HEK293 (cell line): ENCODE measurements at regions not wholly inside any gene's neighbourhood (a gene's known extent, or its start where the extent isn't known, plus 50 kb on each side); places are given as distances from the start of the nearest gene placed in this dataset.

Source experiments
- KLF10 ChIP-seq: fragments of 450-650 bp; IDR thresholded peaks from 2 replicates; pipeline ENCODE4 v1.5.1; 2018; ENCODE audit warnings: missing biosample characterization, mild to moderate bottlenecking, missing genetic modification characterization
- ZBTB20 ChIP-seq: fragments of 450-650 bp; formaldehyde crosslinking; IDR thresholded peaks from 2 replicates; pipeline ENCODE4 v1.5.1; 2016; ENCODE audit warnings: missing biosample characterization, missing genetic modification characterization
- ZFP3 ChIP-seq: fragments of 450-650 bp; formaldehyde crosslinking; IDR thresholded peaks from 2 replicates; pipeline ENCODE4 v1.5.1; 2016; ENCODE audit warnings: low read depth, missing biosample characterization, missing genetic modification characterization
- ZNF184 ChIP-seq: fragments of 450-650 bp; IDR thresholded peaks from 2 replicates; pipeline ENCODE4 v1.5.1; 2018; ENCODE audit warnings: missing biosample characterization, mild to moderate bottlenecking, missing genetic modification characterization
- ZNF324 ChIP-seq: fragments of 450-650 bp; formaldehyde crosslinking; IDR thresholded peaks from 2 replicates; pipeline ENCODE4 v1.5.1; 2016; ENCODE audit warnings: missing biosample characterization, missing genetic modification characterization
- ZNF561 ChIP-seq: fragments of 450-650 bp; IDR thresholded peaks from 2 replicates; pipeline ENCODE4 v1.5.1; 2018; ENCODE audit warnings: missing biosample characterization, missing genetic modification characterization, borderline replicate concordance
- ZNF610 ChIP-seq: fragments of 450-650 bp; formaldehyde crosslinking; IDR thresholded peaks from 2 replicates; pipeline ENCODE4 v1.5.1; 2016; ENCODE audit warnings: missing biosample characterization, missing genetic modification characterization, borderline replicate concordance
- ZNF629 ChIP-seq: fragments of 450-650 bp; formaldehyde crosslinking; IDR thresholded peaks from 2 replicates; pipeline ENCODE4 v1.5.1; 2017; ENCODE audit warnings: missing biosample characterization, missing genetic modification characterization
- ZNF664 ChIP-seq: fragments of 450-650 bp; formaldehyde crosslinking; IDR thresholded peaks from 2 replicates; pipeline ENCODE4 v1.5.1; 2016; ENCODE audit warnings: missing biosample characterization, missing genetic modification characterization
- ZNF701 ChIP-seq: fragments of 450-650 bp; formaldehyde crosslinking; IDR thresholded peaks from 2 replicates; pipeline ENCODE4 v1.5.1; 2016; ENCODE audit warnings: missing biosample characterization, missing genetic modification characterization
- ZNF785 ChIP-seq: fragments of 450-650 bp; formaldehyde crosslinking; IDR thresholded peaks from 2 replicates; pipeline ENCODE4 v1.5.1; 2016; ENCODE audit warnings: missing biosample characterization, missing genetic modification characterization
- ZNF792 ChIP-seq: fragments of 450-650 bp; formaldehyde crosslinking; IDR thresholded peaks from 2 replicates; pipeline ENCODE4 v1.5.1; 2016; ENCODE audit warnings: missing biosample characterization, missing genetic modification characterization
- TF ChIP-seq, protein P1 (sequence below): fragments of 450-650 bp; formaldehyde crosslinking; IDR thresholded peaks from 2 replicates; pipeline ENCODE4 v1.5.1; 2016; ENCODE audit warnings: missing biosample characterization, missing genetic modification characterization
- TF ChIP-seq, protein P2 (sequence below): fragments of 450-650 bp; formaldehyde crosslinking; IDR thresholded peaks from 2 replicates; pipeline ENCODE4 v1.5.1; 2017; ENCODE audit warnings: missing biosample characterization, missing genetic modification characterization
- TF ChIP-seq, protein P3 (sequence below): fragments of 450-650 bp; formaldehyde crosslinking; IDR thresholded peaks from 2 replicates; pipeline ENCODE4 v1.5.1; 2016; ENCODE audit warnings: missing biosample characterization, missing genetic modification characterization
- TF ChIP-seq, protein P4 (sequence below): fragments of 450-650 bp; formaldehyde crosslinking; IDR thresholded peaks from 2 replicates; pipeline ENCODE4 v1.5.1; 2016; ENCODE audit warnings: missing biosample characterization, missing genetic modification characterization
- TF ChIP-seq, protein P5 (sequence below): fragments of 450-650 bp; IDR thresholded peaks from 2 replicates; pipeline ENCODE4 v1.5.1; 2018; ENCODE audit warnings: missing biosample characterization, missing genetic modification characterization
- TF ChIP-seq, protein P6 (sequence below): fragments of 450-650 bp; formaldehyde crosslinking; IDR thresholded peaks from 2 replicates; pipeline ENCODE4; 2016; ENCODE audit warnings: missing biosample characterization, missing genetic modification characterization
- TF ChIP-seq, protein P7 (sequence below): fragments of 450-650 bp; formaldehyde crosslinking; IDR thresholded peaks from 2 replicates; pipeline ENCODE4 v1.5.1; 2016; ENCODE audit warnings: missing biosample characterization, missing genetic modification characterization

DNA sequence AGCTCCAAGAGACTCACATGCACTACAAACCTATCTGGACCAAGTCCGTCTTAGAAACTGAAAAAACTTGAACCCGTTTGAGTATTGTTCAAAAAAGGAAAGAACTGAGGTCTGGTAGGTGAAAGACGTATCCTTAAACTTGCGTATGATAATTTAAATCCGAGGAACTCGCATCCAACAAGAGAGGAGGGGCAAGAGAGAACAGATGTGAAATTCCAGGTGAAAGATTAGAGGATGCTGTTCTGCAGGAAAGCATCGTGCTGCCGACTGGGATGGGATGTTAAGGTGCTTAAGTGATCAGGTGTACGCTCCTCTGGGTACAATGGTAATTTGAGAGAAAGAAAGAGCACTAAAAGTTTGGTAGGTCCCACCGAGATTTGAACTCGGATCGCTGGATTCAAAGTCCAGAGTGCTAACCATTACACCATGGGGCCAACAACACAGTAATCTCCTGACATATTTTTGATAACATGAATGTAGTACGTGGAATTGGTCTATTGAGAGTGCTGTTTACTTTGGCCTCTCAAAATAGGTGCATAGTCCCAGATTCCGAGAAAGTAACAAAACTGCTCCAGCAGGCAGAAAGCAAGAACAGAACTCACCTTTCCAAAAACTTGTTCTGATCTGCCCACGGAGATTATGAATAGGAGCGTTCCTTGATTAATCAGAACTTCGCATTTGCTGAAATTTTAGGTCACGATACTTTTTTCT, 53.5 kb upstream of the BTN3A2 start (continued):
- TF ChIP-seq, protein P1, sequence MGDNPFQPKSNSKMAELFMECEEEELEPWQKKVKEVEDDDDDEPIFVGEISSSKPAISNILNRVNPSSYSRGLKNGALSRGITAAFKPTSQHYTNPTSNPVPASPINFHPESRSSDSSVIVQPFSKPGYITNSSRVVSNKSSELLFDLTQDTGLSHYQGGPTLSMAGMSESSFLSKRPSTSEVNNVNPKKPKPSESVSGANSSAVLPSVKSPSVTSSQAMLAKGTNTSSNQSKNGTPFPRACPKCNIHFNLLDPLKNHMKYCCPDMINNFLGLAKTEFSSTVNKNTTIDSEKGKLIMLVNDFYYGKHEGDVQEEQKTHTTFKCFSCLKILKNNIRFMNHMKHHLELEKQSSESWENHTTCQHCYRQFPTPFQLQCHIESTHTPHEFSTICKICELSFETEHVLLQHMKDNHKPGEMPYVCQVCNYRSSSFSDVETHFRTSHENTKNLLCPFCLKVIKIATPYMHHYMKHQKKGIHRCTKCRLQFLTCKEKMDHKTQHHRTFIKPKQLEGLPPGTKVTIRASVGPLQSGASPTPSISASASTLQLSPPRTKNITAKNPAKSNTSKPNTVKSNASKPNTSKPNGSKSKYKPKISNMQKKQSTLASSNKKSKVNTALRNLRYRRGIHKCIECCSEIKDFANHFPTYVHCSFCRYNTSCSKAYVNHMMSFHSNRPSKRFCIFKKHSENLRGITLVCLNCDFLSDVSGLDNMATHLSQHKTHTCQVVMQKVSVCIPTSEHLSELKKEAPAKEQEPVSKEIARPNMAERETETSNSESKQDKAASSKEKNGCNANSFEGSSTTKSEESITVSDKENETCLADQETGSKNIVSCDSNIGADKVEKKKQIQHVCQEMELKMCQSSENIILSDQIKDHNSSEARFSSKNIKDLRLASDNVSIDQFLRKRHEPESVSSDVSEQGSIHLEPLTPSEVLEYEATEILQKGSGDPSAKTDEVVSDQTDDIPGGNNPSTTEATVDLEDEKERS (tag by site-specific recombination) = no peak
- TF ChIP-seq, protein P2, sequence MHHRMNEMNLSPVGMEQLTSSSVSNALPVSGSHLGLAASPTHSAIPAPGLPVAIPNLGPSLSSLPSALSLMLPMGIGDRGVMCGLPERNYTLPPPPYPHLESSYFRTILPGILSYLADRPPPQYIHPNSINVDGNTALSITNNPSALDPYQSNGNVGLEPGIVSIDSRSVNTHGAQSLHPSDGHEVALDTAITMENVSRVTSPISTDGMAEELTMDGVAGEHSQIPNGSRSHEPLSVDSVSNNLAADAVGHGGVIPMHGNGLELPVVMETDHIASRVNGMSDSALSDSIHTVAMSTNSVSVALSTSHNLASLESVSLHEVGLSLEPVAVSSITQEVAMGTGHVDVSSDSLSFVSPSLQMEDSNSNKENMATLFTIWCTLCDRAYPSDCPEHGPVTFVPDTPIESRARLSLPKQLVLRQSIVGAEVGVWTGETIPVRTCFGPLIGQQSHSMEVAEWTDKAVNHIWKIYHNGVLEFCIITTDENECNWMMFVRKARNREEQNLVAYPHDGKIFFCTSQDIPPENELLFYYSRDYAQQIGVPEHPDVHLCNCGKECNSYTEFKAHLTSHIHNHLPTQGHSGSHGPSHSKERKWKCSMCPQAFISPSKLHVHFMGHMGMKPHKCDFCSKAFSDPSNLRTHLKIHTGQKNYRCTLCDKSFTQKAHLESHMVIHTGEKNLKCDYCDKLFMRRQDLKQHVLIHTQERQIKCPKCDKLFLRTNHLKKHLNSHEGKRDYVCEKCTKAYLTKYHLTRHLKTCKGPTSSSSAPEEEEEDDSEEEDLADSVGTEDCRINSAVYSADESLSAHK (tag by site-specific recombination) = 0 out of 2 replicates have a peak, but pooled peaks have one; percentile 29
- TF ChIP-seq ZNF792 (tag by site-specific recombination) (no peak), ZNF561 (tag by site-specific recombination) (peak; percentile 82), ZNF701 (tag by site-specific recombination) (no peak), ZNF324 (tag by site-specific recombination) (peak; percentile 43), KLF10 (peak; percentile 57), ZNF785 (peak; percentile 89), ZNF610 (tag by site-specific recombination) (peak; percentile 44; the same call in 1 of the 2 replicates), ZNF629 (tag by site-specific recombination) (peak; percentile 91), ZFP3 (tag by site-specific recombination) (no peak), ZBTB20 (tag by site-specific recombination) (0 out of 2 replicates have a peak, but pooled peaks have one; percentile 17), ZNF664 (peak; percentile 5), ZNF184 (peak; percentile 76; the same call in 1 of the 2 replicates)
- TF ChIP-seq, protein P3, sequence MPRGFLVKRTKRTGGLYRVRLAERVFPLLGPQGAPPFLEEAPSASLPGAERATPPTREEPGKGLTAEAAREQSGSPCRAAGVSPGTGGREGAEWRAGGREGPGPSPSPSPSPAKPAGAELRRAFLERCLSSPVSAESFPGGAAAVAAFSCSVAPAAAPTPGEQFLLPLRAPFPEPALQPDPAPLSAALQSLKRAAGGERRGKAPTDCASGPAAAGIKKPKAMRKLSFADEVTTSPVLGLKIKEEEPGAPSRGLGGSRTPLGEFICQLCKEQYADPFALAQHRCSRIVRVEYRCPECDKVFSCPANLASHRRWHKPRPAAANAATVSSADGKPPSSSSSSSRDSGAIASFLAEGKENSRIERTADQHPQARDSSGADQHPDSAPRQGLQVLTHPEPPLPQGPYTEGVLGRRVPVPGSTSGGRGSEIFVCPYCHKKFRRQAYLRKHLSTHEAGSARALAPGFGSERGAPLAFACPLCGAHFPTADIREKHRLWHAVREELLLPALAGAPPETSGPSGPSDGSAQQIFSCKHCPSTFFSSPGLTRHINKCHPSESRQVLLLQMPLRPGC = peak; percentile 64; the same call in 1 of the 2 replicates
- TF ChIP-seq, protein P4, sequence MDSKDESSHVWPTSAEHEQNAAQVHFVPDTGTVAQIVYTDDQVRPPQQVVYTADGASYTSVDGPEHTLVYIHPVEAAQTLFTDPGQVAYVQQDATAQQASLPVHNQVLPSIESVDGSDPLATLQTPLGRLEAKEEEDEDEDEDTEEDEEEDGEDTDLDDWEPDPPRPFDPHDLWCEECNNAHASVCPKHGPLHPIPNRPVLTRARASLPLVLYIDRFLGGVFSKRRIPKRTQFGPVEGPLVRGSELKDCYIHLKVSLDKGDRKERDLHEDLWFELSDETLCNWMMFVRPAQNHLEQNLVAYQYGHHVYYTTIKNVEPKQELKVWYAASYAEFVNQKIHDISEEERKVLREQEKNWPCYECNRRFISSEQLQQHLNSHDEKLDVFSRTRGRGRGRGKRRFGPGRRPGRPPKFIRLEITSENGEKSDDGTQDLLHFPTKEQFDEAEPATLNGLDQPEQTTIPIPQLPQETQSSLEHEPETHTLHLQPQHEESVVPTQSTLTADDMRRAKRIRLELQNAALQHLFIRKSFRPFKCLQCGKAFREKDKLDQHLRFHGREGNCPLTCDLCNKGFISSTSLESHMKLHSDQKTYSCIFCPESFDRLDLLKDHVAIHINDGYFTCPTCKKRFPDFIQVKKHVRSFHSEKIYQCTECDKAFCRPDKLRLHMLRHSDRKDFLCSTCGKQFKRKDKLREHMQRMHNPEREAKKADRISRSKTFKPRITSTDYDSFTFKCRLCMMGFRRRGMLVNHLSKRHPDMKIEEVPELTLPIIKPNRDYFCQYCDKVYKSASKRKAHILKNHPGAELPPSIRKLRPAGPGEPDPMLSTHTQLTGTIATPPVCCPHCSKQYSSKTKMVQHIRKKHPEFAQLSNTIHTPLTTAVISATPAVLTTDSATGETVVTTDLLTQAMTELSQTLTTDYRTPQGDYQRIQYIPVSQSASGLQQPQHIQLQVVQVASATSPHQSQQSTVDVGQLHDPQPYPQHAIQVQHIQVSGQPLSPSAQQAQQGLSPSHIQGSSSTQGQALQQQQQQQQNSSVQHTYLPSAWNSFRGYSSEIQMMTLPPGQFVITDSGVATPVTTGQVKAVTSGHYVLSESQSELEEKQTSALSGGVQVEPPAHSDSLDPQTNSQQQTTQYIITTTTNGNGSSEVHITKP = no peak; the same call in none of the 2 replicates
- TF ChIP-seq, protein P5, sequence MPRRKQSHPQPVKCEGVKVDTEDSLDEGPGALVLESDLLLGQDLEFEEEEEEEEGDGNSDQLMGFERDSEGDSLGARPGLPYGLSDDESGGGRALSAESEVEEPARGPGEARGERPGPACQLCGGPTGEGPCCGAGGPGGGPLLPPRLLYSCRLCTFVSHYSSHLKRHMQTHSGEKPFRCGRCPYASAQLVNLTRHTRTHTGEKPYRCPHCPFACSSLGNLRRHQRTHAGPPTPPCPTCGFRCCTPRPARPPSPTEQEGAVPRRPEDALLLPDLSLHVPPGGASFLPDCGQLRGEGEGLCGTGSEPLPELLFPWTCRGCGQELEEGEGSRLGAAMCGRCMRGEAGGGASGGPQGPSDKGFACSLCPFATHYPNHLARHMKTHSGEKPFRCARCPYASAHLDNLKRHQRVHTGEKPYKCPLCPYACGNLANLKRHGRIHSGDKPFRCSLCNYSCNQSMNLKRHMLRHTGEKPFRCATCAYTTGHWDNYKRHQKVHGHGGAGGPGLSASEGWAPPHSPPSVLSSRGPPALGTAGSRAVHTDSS (tag by site-specific recombination) = peak; percentile 4; the same call in 1 of the 2 replicates
- TF ChIP-seq, protein P6, sequence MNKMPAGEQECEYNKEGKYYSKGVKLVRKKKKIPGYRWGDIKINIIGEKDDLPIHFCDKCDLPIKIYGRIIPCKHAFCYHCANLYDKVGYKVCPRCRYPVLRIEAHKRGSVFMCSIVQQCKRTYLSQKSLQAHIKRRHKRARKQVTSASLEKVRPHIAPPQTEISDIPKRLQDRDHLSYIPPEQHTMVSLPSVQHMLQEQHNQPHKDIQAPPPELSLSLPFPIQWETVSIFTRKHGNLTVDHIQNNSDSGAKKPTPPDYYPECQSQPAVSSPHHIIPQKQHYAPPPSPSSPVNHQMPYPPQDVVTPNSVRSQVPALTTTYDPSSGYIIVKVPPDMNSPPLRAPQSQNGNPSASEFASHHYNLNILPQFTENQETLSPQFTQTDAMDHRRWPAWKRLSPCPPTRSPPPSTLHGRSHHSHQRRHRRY = no peak
- TF ChIP-seq, protein P7, sequence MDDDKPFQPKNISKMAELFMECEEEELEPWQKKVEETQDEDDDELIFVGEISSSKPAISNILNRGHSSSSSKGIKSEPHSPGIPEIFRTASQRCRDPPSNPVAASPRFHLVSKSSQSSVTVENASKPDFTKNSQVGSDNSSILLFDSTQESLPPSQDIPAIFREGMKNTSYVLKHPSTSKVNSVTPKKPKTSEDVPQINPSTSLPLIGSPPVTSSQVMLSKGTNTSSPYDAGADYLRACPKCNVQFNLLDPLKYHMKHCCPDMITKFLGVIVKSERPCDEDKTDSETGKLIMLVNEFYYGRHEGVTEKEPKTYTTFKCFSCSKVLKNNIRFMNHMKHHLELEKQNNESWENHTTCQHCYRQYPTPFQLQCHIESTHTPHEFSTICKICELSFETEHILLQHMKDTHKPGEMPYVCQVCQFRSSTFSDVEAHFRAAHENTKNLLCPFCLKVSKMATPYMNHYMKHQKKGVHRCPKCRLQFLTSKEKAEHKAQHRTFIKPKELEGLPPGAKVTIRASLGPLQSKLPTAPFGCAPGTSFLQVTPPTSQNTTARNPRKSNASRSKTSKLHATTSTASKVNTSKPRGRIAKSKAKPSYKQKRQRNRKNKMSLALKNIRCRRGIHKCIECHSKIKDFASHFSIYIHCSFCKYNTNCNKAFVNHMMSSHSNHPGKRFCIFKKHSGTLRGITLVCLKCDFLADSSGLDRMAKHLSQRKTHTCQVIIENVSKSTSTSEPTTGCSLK (tag by site-specific recombination) = no peak
